Smooth muscle cell (in vitro differentiated cells): ENCODE measurements at regions not wholly inside any gene's neighbourhood (a gene's known extent, or its start where the extent isn't known, plus 50 kb on each side); places are given as distances from the start of the nearest gene placed in this dataset.

Experiments
- DNase-seq: peaks from one replicate; lab custom pipeline; 2025; ENCODE audit not compliant: unreplicated experiment; lab: John Stamatoyannopoulos, UW
- H2AFZ ChIP-seq: fragments of 200-600 bp; sonication (generic); 2 replicates; pipeline ENCODE4 v1.6.0; 2016; ENCODE audit warnings: antibody characterized with exemption, low read depth, mild to moderate bottlenecking
- H3F3A ChIP-seq: fragments of 200-600 bp; sonication (generic); 2 replicates; pipeline ENCODE4 v1.6.0; 2017; ENCODE audit warnings: antibody characterized with exemption, low read depth
- H3K27ac ChIP-seq: fragments of 200-600 bp; sonication (generic); 2 replicates; pipeline ENCODE4 v1.5.1; 2016; ENCODE audit warnings: low read depth, mild to moderate bottlenecking
- H3K27me3 ChIP-seq: fragments of 200-600 bp; sonication (generic); 2 replicates; pipeline ENCODE4 v1.6.1; 2016; ENCODE audit warnings: low read depth, mild to moderate bottlenecking
- H3K36me3 ChIP-seq: fragments of 200-600 bp; sonication (generic); 2 replicates; pipeline ENCODE4 v1.5.1; 2016; ENCODE audit warnings: low read depth
- H3K4me1 ChIP-seq: fragments of 200-600 bp; sonication (generic); 2 replicates; pipeline ENCODE4 v1.5.1; 2016; ENCODE audit warnings: low read depth
- H3K4me2 ChIP-seq: fragments of 200-600 bp; sonication (generic); 2 replicates; pipeline ENCODE4 v1.6.0; 2016; ENCODE audit warnings: mild to moderate bottlenecking
- H3K4me3 ChIP-seq: fragments of 200-600 bp; sonication (generic); 2 replicates; pipeline ENCODE4 v1.5.1; 2016; ENCODE audit warnings: mild to moderate bottlenecking
- H3K79me2 ChIP-seq: fragments of 200-600 bp; sonication (generic); 2 replicates; pipeline ENCODE4 v1.6.0; 2016; ENCODE audit warnings: low read depth, mild to moderate bottlenecking
- H3K9ac ChIP-seq: fragments of 200-600 bp; sonication (generic); 2 replicates; pipeline ENCODE4 v1.6.0; 2016; ENCODE audit warnings: low read depth
- H3K9me3 ChIP-seq: fragments of 200-600 bp; sonication (generic); replicated peaks from 2 replicates; pipeline ENCODE4 v1.5.1; 2016; ENCODE audit warnings: low read depth
- H4K20me1 ChIP-seq: fragments of 200-600 bp; sonication (generic); 2 replicates; pipeline ENCODE4 v1.6.0; 2016; ENCODE audit warnings: low read depth
- CTCF ChIP-seq: fragments of 200-600 bp; sonication (generic); IDR thresholded peaks from 2 replicates; pipeline ENCODE4 v1.5.1; 2017; ENCODE audit warnings: borderline replicate concordance, mild to moderate bottlenecking, antibody characterized with exemption; ENCODE audit not compliant: insufficient read depth, poor library complexity, severe bottlenecking
- WGBS: methylation state at CpG from one replicate; pipeline ENCODE4 v1.1.7; 2016; ENCODE audit warnings: low lambda C conversion rate; 5-methylcytosine and 5-hydroxymethylcytosine counted together

- no peak overlapping the region for H3K4me3 ChIP-seq
- DNase-seq = no peak
- no peaks in the 10 kb centered on the region for H3K36me3 ChIP-seq
- TF ChIP-seq CTCF = no peak
- over 99% methylated on average over 6 of the region's 6 CpGs for WGBS
- H3K27me3 ChIP-seq = no peaks in the 10 kb centered on the region
- no peaks in the 10 kb centered on the region for H3K4me1 ChIP-seq
- H3K4me2 ChIP-seq = no peak overlapping the region
- H3K9ac ChIP-seq = no peak overlapping the region
- H3K27ac ChIP-seq = no peak overlapping the region
- H3K9me3 ChIP-seq = no peaks in the 10 kb centered on the region
- no peaks in the 10 kb centered on the region for H3K79me2 ChIP-seq
- no peaks in the 10 kb centered on the region for H4K20me1 ChIP-seq
- no peaks in the 10 kb centered on the region for H3F3A ChIP-seq
- H2AFZ ChIP-seq = no peak overlapping the region
Observed at GRCh38 chr3:43783987-43784639, 93.4 kb downstream of the ABHD5 start.

GRCh38 chr3:43784640-43785011 is 93.9 kb downstream of the ABHD5 start:
- no peaks in the 10 kb centered on the region for H3F3A ChIP-seq
- no peak overlapping the region for H3K27ac ChIP-seq
- no peak for DNase-seq
- no peaks in the 10 kb centered on the region for H4K20me1 ChIP-seq
- H3K4me1 ChIP-seq = no peaks in the 10 kb centered on the region
- H3K9ac ChIP-seq = no peak overlapping the region
- no peaks in the 10 kb centered on the region for H3K9me3 ChIP-seq
- TF ChIP-seq CTCF = no peak
- 78% methylated on average over 4 of the region's 4 CpGs for WGBS
- no peak overlapping the region for H3K4me3 ChIP-seq
- H3K27me3 ChIP-seq = no peaks in the 10 kb centered on the region
- H3K36me3 ChIP-seq = no peaks in the 10 kb centered on the region
- H2AFZ ChIP-seq = no peak overlapping the region
- H3K79me2 ChIP-seq = no peaks in the 10 kb centered on the region
- H3K4me2 ChIP-seq = no peak overlapping the region

GRCh38 chr3:43785551-43785950 is 94.8 kb downstream of the ABHD5 start:
- 72% methylated on average over 8 of the region's 8 CpGs for WGBS
- Histone ChIP-seq H3K4me1 (no peaks in the 10 kb centered on the region), H2AFZ (no peak overlapping the region), H3K4me2 (no peak overlapping the region), H3K79me2 (no peaks in the 10 kb centered on the region), H3F3A (no peaks in the 10 kb centered on the region), H3K27me3 (peaks cover 5% of the 10 kb centered on the region), H3K4me3 (no peak overlapping the region), H4K20me1 (no peaks in the 10 kb centered on the region), H3K9ac (no peak overlapping the region), H3K27ac (no peak overlapping the region), H3K9me3 (no peaks in the 10 kb centered on the region), H3K36me3 (no peaks in the 10 kb centered on the region)
- TF ChIP-seq CTCF = no peak
- DNase-seq = no peak

- H3K9me3 ChIP-seq = no peaks in the 10 kb centered on the region
- WGBS = 39% methylated on average over 3 of the region's 3 CpGs
- no peaks in the 10 kb centered on the region for H3K36me3 ChIP-seq
- H2AFZ ChIP-seq = no peak overlapping the region
- H3K27me3 ChIP-seq = peaks cover 11% of the 10 kb centered on the region
- H4K20me1 ChIP-seq = no peaks in the 10 kb centered on the region
- no peak overlapping the region for H3K4me2 ChIP-seq
- H3K4me1 ChIP-seq = no peaks in the 10 kb centered on the region
- no peaks in the 10 kb centered on the region for H3F3A ChIP-seq
- no peak overlapping the region for H3K27ac ChIP-seq
- H3K4me3 ChIP-seq = no peak overlapping the region
- no peak for DNase-seq
- TF ChIP-seq CTCF = no peak
- H3K79me2 ChIP-seq = no peaks in the 10 kb centered on the region
- H3K9ac ChIP-seq = no peak overlapping the region
Observed at GRCh38 chr3:43786102-43786501, 95.4 kb downstream of the ABHD5 start.
